Hypothalamus (tissue), 51 donors: ENCODE measurements at regions not wholly inside any gene's neighbourhood (a gene's known extent, or its start where the extent isn't known, plus 50 kb on each side); places are given as distances from the start of the nearest gene placed in this dataset.
"Not testable (repeated sequence)": the region's sequence is repeated elsewhere in the genome, so short reads cannot be mapped to it uniquely, and the experiment has no call there.

Source experiments
- DNase-seq, 51 donors: peaks; one replicate each; lab custom pipeline; 2025; lab: John Stamatoyannopoulos, UW

GRCh38 chr9:109971226-109971625, 191.2 kb downstream of the PALM2AKAP2 start:
- DNase-seq: no peak

GRCh38 chr9:109972026-109972882, 192.3 kb downstream of the PALM2AKAP2 start:
- peak in 12 of 51 donors; percentile 4 to 41 (median 8) for DNase-seq

- no peak for DNase-seq
Measured at GRCh38 chr9:109973336-109973735, 193.3 kb downstream of the PALM2AKAP2 start.

GRCh38 chr9:109974143-109974917, 194.3 kb downstream of the PALM2AKAP2 start:
- peak in 15 of 51 donors; percentile 5 to 47 (median 13) for DNase-seq

DNA sequence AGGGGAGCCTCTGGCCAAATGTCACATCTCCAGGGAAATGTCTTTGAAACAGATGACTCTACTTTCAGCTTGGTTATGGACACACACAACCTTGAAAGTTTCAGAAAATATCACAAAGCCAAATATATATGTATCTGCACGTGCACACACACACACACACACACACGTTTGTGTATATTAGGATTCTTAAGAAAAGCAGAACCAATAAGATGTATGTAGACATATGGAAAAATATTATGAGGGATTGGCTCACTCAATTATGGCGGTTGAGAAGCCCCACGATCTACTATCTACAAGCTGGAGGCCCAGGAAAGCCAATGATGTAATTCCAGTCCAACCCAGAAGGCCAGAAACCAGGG, 194.9 kb downstream of the PALM2AKAP2 start:
- no peak for DNase-seq

GRCh38 chr9:109975574-109976295, 195.7 kb downstream of the PALM2AKAP2 start:
- DNase-seq: no peak

GRCh38 chr9:109976303-109976702, 196.3 kb downstream of the PALM2AKAP2 start:
- DNase-seq: no peak

- no peak for DNase-seq
Measured at GRCh38 chr9:109977521-109977920, 197.5 kb downstream of the PALM2AKAP2 start.

DNA sequence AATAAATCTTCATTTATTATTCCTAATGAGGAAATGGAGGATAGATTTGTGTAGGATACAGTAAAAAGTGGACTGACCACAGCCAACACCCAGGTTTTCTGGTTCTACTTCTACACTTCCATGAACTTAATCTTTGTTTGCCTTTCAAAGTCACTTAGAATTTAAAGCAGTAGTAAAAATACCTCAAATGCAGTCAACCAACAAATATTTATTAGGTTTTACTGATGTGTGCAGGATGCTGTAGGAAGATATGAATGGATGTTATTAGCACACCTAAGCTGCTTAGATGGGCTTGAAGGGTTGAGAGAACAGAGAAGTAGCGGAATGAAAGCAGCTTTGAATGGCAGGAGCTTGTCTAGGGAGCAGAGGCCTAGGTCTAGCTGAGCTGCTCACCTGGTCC, 201.1 kb downstream of the PALM2AKAP2 start:
- DNase-seq: no peak

DNA sequence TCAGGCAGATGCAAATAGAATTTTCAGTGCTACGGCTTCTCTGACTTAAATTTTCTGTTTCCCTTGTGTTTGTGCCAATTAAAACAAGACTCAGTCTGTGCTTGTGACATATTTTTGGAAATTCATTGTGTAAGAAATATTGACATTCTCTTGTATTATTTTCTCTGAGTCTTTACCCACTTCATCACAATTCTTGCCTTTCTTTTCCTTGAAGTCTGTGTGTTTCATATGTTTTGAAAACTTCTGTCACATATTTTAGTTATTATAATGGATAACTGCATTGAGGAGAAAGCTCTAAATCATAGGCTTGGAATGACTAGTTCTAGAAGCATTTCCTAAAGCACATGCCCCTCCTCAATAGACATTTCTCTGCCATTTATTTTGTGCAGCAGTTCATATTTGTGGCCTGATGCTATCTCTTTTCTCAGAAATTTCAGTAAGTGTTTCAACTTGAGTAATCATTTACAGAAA, 206.6 kb downstream of the PALM2AKAP2 start:
- no peak for DNase-seq

DNA sequence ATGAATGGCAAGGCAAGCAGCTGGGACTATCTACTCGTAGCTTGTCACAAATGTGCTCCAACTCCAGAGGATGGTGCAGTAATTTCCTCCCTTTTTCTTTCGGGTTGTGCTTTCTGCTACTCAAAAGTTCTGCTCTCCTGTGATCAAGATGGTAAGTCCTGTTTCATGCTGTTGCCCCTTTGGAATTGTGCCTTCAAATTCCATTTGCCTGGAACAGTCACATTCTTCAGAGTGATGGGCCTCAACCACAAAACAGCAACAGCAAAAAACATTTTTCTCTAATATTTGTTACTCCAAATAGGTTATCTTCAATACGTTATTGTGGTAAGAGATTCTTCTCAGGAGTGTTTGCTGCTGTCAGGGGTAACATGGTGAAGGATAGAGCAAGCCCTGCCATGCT, 209.3 kb downstream of the PALM2AKAP2 start:
- DNase-seq: no peak

- DNase-seq: no peak
Measured at GRCh38 chr9:109990541-109990940, 210.5 kb downstream of the PALM2AKAP2 start.

DNA sequence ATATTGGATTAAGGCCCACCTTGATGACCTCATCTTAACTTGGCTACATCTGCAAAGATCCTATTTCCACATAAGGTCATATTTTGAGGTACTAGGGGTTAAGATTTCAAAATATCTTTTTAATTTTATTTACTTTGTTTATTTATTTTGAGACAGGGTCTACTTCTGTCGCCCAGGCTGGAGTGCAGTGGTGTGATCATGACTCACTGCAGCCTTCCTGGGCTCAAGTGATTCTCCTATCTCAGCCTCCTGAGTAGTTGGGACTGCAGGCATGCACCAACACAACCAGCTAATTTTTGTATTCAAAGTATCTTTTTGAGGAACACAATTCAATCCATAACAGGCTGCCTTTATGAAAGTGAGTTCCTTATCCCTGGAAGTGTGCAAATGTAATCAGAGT, 212.3 kb downstream of the PALM2AKAP2 start:
- no peak for DNase-seq

GRCh38 chr9:109993250-109993978, 213.4 kb downstream of the PALM2AKAP2 start:
- DNase-seq: no peak

GRCh38 chr9:109994141-109994540, 213.8 kb downstream of the C9orf152 start:
- no peak for DNase-seq

GRCh38 chr9:109996936-109997580, 210.9 kb downstream of the C9orf152 start:
- no peak for DNase-seq

DNA sequence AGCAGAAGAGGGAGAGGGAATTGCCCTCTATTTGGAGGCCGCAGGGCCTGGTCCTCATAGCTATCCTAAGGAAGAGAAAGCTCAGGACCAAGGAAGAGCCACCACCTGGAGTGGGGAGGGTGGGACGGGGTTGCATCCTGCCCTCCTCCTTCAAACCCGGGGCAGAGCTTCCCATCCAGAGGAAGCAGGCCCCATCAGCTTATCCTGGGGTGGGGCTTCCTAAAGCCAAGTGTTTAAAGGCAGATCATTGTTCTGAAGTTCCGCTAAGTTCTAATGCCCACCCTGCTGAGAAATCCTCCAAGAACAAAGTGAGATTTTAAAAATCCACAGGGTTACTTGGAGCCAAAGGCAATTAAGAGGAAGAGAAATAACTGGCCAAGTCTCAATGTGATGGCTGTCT, 210.3 kb downstream of the C9orf152 start:
- no peak for DNase-seq

DNA sequence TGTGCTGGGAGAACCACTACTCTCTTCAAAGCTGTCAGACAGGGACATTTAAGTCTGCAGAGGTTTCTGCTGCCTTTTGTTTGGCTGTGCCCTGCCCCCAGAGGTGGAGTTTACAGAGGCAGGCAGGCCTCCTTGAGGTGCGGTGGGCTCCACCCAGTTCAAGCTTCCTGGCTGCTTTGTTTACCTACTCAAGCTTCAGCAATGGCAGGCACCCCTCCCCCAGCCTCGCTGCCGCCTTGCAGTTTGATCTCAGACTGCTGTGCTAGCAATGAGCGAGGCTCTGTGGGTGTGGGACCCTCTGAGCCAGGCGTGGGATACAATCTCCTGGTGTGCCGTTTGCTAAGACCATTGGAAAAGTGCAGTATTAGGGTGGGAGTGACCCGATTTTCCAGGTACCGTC, 202.4 kb downstream of the C9orf152 start:
- not testable (repeated sequence) for DNase-seq

DNA sequence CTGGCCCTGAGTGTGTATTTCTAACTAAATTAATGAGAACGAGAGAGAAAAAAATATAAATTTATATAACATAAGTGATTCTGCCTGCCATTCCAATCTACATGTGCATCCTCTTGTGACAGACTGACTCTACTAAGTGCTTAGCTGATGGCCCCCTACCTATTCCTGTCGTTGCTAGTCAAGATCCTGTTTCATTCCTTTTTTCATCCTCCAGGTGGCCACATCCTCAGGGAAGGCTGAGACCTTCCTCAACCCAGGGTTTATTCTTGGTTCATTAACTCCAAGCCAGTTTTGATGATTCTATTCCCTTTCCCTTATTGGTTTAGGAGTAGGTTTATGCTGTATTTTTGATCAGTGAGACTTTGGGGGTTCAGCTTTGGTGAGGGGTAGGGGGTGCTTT, 201.3 kb downstream of the C9orf152 start:
- DNase-seq: no peak
